ENCODE measurements at regions not wholly inside any gene's neighbourhood (a gene's known extent, or its start where the extent isn't known, plus 50 kb on each side); places are given as distances from the start of the nearest gene placed in this dataset.

- TF ChIP-seq EZH2 (IDR thresholded peaks at IDR 0.05; ENCODE audit: borderline replicate concordance, low read depth, low read length, poor library complexity, severe bottlenecking) (no peak), CTCF (conservative IDR thresholded peaks at IDR 0.05; ENCODE audit: low read depth, low read length) (no peak)
These were observed 264.8 kb downstream of the INSC start for GRCh38 chr11:15379483-15379882.
